ENCODE measurements at regions not wholly inside any gene's neighbourhood (a gene's known extent, or its start where the extent isn't known, plus 50 kb on each side); places are given as distances from the start of the nearest gene placed in this dataset.

- TF ChIP-seq REST (IDR thresholded peaks at IDR 0.05; ENCODE audit: insufficient read depth in 1 of 2, low read depth in 2 of 2, low read length in 2 of 2): no peak
- TF ChIP-seq TAF1 (IDR thresholded peaks at IDR 0.05; ENCODE audit: borderline replicate concordance, insufficient read depth, low read length): no peak
- no peak for TF ChIP-seq POLR2AphosphoS5 (IDR thresholded peaks at IDR 0.05; ENCODE audit: low read depth, low read length)
- no peak for TF ChIP-seq FOXP2 (optimal IDR thresholded peaks at IDR 0.05; ENCODE audit: borderline replicate concordance, extremely low read depth, extremely low read length, insufficient read depth)
Measured at GRCh38 chr2:180208841-180209240, 201.7 kb upstream of the CWC22 start.
